ENCODE measurements at regions not wholly inside any gene's neighbourhood (a gene's known extent, or its start where the extent isn't known, plus 50 kb on each side); places are given as distances from the start of the nearest gene placed in this dataset.

- TF ChIP-seq CTCF (IDR thresholded peaks at IDR 0.05) (no peak), ZFX (IDR thresholded peaks at IDR 0.05; ENCODE audit: borderline replicate concordance) (no peak)
These were observed 1082.9 kb downstream of the BCL11B start for GRCh38 chr14:98189062-98189461.
